ENCODE measurements at regions not wholly inside any gene's neighbourhood (a gene's known extent, or its start where the extent isn't known, plus 50 kb on each side); places are given as distances from the start of the nearest gene placed in this dataset.

- H2BK120ac ChIP-seq (replicated peaks; ENCODE audit: low read depth, low read length), result no peak overlapping the region
- H4K5ac ChIP-seq (ENCODE audit: insufficient read length, low read depth, low read length), result no peak overlapping the region
- CTCF ChIA-PET (ENCODE audit: partially characterized antibody), result no interaction called here
- no peak overlapping the region for H3K23ac ChIP-seq (ENCODE audit: insufficient read length)
- H3K4me3 ChIP-seq (ENCODE audit: extremely low read depth in 1 of 4, insufficient read depth in 2 of 4, low read depth in 3 of 4, low read length in 4 of 4), result no peak overlapping the region
- H3K4me1 ChIP-seq (replicated peaks in 1 of 4; ENCODE audit: control insufficient read depth in 3 of 4, insufficient read depth in 4 of 4, low read length in 3 of 4), result no peaks in the 10 kb centered on the region
- no peak overlapping the region for H3K18ac ChIP-seq (ENCODE audit: extremely low read depth, low read length)
- POLR2A ChIA-PET (ENCODE audit: partially characterized antibody), result no interaction called here
- H2AK5ac ChIP-seq (ENCODE audit: low read depth, low read length), result no peak overlapping the region
- H3K9ac ChIP-seq (replicated peaks in 1 of 4; ENCODE audit: extremely low read depth in 1 of 4, low read depth in 3 of 4, low read length in 3 of 4), result no peak overlapping the region
- H3K9me3 ChIP-seq (ENCODE audit: insufficient read depth in 2 of 2, low read depth in 1 of 2, low read length in 1 of 2), result no peaks in the 10 kb centered on the region
- no peak overlapping the region for H3K4me2 ChIP-seq (ENCODE audit: insufficient read depth in 1 of 2, low read depth in 2 of 2, low read length in 2 of 2)
- H2BK12ac ChIP-seq (ENCODE audit: low read depth, low read length), result no peak overlapping the region
- DNase-seq (ENCODE audit: low read depth in 1 of 2, low spot score in 2 of 2), result no peak
- no peak overlapping the region for H4K91ac ChIP-seq (replicated peaks; ENCODE audit: insufficient read length, low read length)
- no peak overlapping the region for H2BK15ac ChIP-seq (ENCODE audit: low read length)
- no peaks in the 10 kb centered on the region for H3K23me2 ChIP-seq (ENCODE audit: low read depth, low read length)
- no peak overlapping the region for H2BK20ac ChIP-seq (ENCODE audit: low read length)
- H3K79me1 ChIP-seq (ENCODE audit: low read depth, low read length), result no peaks in the 10 kb centered on the region
- H2BK5ac ChIP-seq (ENCODE audit: low read depth, low read length), result no peak overlapping the region
- H4K20me1 ChIP-seq (replicated peaks in 1 of 2; ENCODE audit: control insufficient read depth in 1 of 2, insufficient read depth in 2 of 2, low read length in 2 of 2), result no peaks in the 10 kb centered on the region
- no peak overlapping the region for H2AFZ ChIP-seq (ENCODE audit: low read length)
- H3K4ac ChIP-seq (replicated peaks; ENCODE audit: insufficient read length, low read depth, low read length), result no peak overlapping the region
- H3K14ac ChIP-seq (ENCODE audit: insufficient read length), result no peak overlapping the region
- no peaks in the 10 kb centered on the region for H3K79me2 ChIP-seq (ENCODE audit: control insufficient read depth in 1 of 2, insufficient read depth in 2 of 2, low read length in 2 of 2)
- H3K56ac ChIP-seq (replicated peaks; ENCODE audit: insufficient read length, low read depth, low read length), result no peak overlapping the region
- 97% methylated on average over 2 of the region's 2 CpGs; no CpG with 5 or more reads in 1 of the 2 experiments for WGBS, 2 experiments (ENCODE audit: extremely low coverage in 1 of 2, insufficient coverage in 1 of 2, insufficient read length in 1 of 2, insufficient replicate concordance in 2 of 2, low coverage in 1 of 2, low lambda C conversion rate in 2 of 2, missing lambda C conversion rate in 1 of 2)
- H3K27me3 ChIP-seq (replicated peaks in 1 of 4; ENCODE audit: control insufficient read depth in 3 of 4, extremely low read depth in 1 of 4, insufficient read depth in 3 of 4, low read length in 3 of 4), result no peaks in the 10 kb centered on the region
- no peaks in the 10 kb centered on the region for H3K36me3 ChIP-seq (ENCODE audit: control insufficient read depth in 2 of 4, insufficient read depth in 4 of 4, low read length in 3 of 4)
- TF ChIP-seq ATF3 (IDR thresholded peaks at IDR 0.05; ENCODE audit: insufficient read depth, low read depth, low read length), result no peak
- TF ChIP-seq TAF7 (optimal IDR thresholded peaks at IDR 0.05; ENCODE audit: borderline replicate concordance, low read depth, low read length), result no peak
- no peak for TF ChIP-seq CTBP2 (IDR thresholded peaks at IDR 0.05; ENCODE audit: borderline replicate concordance, insufficient read depth, insufficient read length, low read length)
- no peak for TF ChIP-seq GTF2F1 (IDR thresholded peaks at IDR 0.05; ENCODE audit: borderline replicate concordance, low read depth, low read length)
- TF ChIP-seq MAX (IDR thresholded peaks at IDR 0.05), result no peak
- no peak for TF ChIP-seq SIRT6 (IDR thresholded peaks at IDR 0.05; ENCODE audit: low read length)
- TF ChIP-seq BACH1 (IDR thresholded peaks at IDR 0.05; ENCODE audit: low read length), result no peak
- TF ChIP-seq CEBPB (IDR thresholded peaks at IDR 0.05; ENCODE audit: low read depth, low read length), result no peak
- no peak for TF ChIP-seq EZH2 (IDR thresholded peaks at IDR 0.05; ENCODE audit: low read depth, low read length, severe bottlenecking)
- TF ChIP-seq TCF12 (IDR thresholded peaks at IDR 0.05; ENCODE audit: low read depth, low read length), result no peak
- TF ChIP-seq SP1 (IDR thresholded peaks at IDR 0.05; ENCODE audit: low read depth, low read length), result no peak
- H3K27ac ChIP-seq (ENCODE audit: low read depth, low read length), result no peak overlapping the region
- no peak for FAIRE-seq
- no peak overlapping the region for H4K8ac ChIP-seq (ENCODE audit: extremely low read depth, insufficient read depth, low read length)
Measured at GRCh38 chr15:46714950-46715349, 1002.4 kb upstream of the SEMA6D start.

Data from H1 (cell line).